Effector CD8-positive, alpha-beta T cell (primary cell): ENCODE measurements at regions not wholly inside any gene's neighbourhood (a gene's known extent, or its start where the extent isn't known, plus 50 kb on each side); places are given as distances from the start of the nearest gene placed in this dataset.

Source experiments
- DNase-seq: peaks from one replicate; lab custom pipeline; 2025; lab: John Stamatoyannopoulos, UW

DNA sequence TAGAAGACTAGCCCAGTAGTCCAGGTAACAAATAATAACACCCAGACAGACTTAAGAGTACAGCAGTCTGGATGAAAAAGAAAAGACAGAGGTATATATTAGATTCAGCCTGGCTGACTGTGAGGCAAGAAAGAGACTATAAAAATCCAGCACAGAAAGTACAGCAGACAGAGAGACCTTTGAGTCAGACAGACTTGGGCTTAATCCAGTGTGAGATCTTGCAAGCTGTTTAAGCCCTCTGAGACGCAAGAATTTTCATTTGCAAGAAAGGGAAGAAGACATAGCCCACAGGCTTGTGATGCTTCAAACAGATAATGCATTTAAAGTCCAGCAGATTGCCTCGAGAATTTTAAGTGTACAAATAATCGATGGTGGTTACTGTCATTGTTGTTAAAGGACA lies 471.4 kb downstream of the LIG4 start:
- no peak for DNase-seq

GRCh38 chr13:107743526-107743925 lies 471.8 kb downstream of the LIG4 start:
- no peak for DNase-seq

- DNase-seq, result no peak
Measured at GRCh38 chr13:107743100-107743499, 472.2 kb downstream of the LIG4 start.

DNA sequence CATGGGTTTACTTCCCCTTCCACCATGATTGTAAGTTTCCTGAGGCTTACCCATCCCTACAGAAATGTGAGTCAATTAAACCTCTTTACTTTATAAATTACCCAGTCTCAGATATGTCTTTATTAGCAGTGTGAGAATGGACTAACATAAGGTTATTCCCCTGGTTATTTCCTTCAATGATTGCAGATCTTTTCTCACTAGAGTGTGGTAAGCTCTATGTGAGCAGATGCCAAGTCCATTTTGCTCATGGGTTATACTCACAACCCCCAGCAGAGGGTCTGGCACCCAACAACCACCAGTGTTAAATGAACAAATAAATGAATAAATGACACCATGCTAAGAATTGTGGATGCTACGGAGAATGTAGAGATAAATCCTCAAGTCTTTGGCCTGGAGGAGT lies 472.8 kb downstream of the LIG4 start:
- DNase-seq, result no peak

DNA sequence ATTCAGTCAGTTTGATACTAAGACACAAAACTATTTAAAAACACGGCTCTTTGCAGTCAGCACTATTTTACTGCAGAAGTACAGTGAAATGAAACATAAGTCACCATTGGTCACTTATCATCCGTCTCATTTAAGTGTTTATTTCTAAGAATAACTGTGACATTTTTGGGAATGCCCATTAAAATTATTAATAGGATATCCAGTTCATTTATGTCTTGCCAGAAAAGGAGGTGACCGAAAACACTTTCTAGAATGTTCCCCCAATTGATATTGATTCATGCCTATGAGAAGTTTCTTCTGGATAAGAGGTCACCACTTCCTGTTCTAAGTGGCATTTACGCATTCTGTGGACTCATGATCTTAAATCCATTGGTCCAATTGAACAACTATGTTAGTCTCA lies 477.3 kb downstream of the LIG4 start:
- no peak for DNase-seq

DNA sequence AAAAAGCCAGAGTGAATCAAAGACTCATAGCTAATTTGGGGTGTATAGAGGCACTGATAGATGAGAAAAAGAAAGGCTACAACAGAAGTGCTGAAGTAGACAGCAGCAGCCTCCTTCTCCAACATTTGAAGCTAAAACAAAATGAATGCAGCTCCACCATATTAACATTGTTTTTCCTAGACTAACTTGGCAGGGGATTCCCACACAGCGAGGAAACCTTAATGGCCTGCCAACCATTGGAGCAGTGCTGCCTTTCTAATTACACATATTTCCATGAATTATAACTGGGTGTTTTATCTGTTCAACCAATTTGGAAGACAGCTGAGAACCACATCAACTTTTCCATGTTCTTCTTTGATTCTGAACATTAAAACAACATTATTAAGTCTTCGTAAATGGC lies 478.6 kb downstream of the LIG4 start:
- no peak for DNase-seq

DNA sequence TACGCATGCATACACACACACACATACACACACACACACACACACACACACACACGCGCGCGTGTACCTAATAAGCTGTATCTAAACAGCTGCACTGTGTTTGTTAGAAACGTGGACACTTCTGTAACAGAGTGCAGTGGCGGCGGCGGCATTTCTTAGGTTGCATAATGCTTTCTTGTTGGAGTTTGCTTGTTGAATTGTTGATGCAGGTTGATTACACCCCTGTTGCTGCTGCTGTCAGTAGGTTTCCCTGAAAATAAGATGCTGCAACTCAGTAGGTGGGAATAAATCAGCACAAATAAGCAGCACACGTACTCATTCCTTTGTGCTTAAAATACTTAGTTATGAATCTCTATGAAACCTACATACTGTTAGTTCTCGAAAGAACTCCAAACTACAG lies 479.2 kb downstream of the LIG4 start:
- DNase-seq, result no peak

- DNase-seq, result no peak
Measured at GRCh38 chr13:107734891-107735625, 480.3 kb downstream of the LIG4 start.

GRCh38 chr13:107733276-107733675 lies 482.1 kb downstream of the LIG4 start:
- no peak for DNase-seq

DNA sequence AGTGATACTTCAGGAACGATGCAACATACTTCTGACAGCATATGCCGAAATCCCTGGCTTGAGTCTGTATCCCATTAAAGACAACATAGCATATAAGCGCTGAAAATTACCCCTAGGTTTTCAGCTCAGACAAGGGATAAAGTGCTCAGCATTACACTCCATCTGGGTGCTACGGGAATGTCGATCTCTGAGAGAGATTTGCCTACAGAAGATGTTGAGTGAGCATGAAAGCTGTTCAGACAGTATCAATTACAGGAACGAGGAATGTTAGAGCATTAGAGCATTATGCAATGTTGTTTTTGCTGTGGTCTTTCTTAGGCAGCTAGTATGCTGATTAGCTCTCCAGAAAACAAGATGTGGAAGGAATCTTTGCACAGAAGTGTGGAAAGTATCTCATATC lies 484.5 kb downstream of the LIG4 start:
- DNase-seq, result no peak

- no peak for DNase-seq
Measured at GRCh38 chr13:107721125-107721869, 494.0 kb downstream of the LIG4 start.

GRCh38 chr13:107716741-107717140 lies 498.6 kb downstream of the LIG4 start:
- DNase-seq, result no peak

DNA sequence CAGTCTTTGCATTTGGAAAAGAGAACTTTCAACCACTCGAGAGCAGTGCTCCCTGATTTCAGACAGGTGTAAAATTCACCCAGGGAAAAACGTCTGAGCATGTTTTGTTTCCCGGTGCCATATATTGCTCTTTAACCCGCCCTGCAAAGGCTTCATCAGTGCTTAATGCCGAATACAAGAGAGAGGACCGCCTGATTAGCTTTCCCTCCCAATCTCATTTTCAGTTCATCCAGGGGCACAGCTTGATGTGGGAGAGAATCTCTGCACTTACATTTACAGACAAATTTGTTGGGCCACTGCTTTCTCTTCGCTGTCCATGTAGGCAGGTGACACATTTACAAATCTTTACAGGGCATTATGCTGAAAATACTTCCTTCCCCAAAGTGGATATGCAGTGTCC lies 499.1 kb downstream of the LIG4 start:
- DNase-seq, result no peak

- no peak for DNase-seq
Measured at GRCh38 chr13:107715496-107715895, 499.8 kb downstream of the LIG4 start.

GRCh38 chr13:107713314-107713713 lies 502.0 kb downstream of the LIG4 start:
- DNase-seq, result no peak

- no peak for DNase-seq
Measured at GRCh38 chr13:107712145-107712860, 503.0 kb downstream of the LIG4 start.

DNA sequence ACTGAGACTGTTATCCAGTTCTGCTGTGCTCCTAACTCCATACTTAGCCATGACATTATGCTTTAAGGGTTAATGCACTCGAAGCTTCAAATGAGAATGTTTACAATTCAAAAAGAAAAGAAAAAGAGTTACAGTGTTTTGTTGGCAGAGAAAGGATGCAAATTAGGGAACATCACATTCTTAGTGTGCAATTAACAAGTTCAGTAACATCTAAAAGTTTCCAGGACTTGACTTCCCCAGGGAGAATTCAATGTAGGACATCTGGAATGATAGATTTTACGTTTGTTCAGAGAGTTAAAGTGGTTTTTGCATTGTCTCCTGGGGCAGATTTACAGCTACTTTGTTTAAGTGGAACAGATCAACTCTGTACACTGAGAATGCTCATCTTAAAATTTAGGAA lies 525.2 kb downstream of the LIG4 start:
- no peak for DNase-seq

- no peak for DNase-seq
Measured at GRCh38 chr13:107685876-107686275, 529.5 kb downstream of the LIG4 start.

DNA sequence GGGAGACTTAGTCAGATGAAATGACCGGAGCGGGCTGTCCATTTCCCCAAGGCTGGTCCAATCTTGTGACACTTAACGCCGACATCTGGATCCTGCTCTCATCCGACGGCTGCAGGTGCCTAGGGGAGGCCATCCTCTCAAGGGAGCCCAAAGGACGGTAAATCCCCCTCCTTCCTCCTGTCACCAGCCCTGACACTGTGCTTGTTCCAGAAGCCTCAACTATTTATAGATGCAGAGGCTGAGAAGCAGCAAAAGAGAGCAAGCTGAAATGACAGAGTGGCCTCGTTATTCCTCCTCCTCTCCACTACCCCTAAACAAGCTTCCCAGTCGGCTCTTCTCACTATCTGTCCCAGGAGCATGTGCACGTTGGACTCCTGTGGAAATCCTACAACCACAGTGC lies 533.7 kb downstream of the LIG4 start:
- no peak for DNase-seq

- DNase-seq, result no peak
Measured at GRCh38 chr13:107680115-107680514, 535.2 kb downstream of the LIG4 start.

GRCh38 chr13:107678075-107678689 lies 537.2 kb downstream of the LIG4 start:
- no peak for DNase-seq

GRCh38 chr13:107675847-107676550 lies 539.3 kb downstream of the LIG4 start:
- no peak for DNase-seq
